ENCODE measurements at regions not wholly inside any gene's neighbourhood (a gene's known extent, or its start where the extent isn't known, plus 50 kb on each side); places are given as distances from the start of the nearest gene placed in this dataset.
A peak's percentile ranks its signal among the peaks of the same experiment; 100 is the strongest.

GRCh38 chr1:58928514-58928913 lies 144.7 kb upstream of the JUN start:
- Histone ChIP-seq H3K4me1 (ENCODE audit: insufficient read depth, low read length) (peaks cover 18% of the 10 kb centered on the region), H3K4me3 (ENCODE audit: insufficient read depth, low read length) (no peak overlapping the region), H3K36me3 (ENCODE audit: insufficient read depth, low read length) (no peaks in the 10 kb centered on the region), H3K27me3 (ENCODE audit: insufficient read depth, low read length) (no peaks in the 10 kb centered on the region), H3K79me2 (ENCODE audit: insufficient read depth, low read length) (no peaks in the 10 kb centered on the region), H3K27ac (ENCODE audit: low read depth, low read length) (no peak overlapping the region), H2AFZ (ENCODE audit: low read length) (no peak overlapping the region), H4K20me1 (ENCODE audit: insufficient read depth, low read length) (no peaks in the 10 kb centered on the region), H3K4me2 (ENCODE audit: insufficient read depth, low read length) (no peak overlapping the region), H3K9me3 (ENCODE audit: low read depth, low read length) (no peaks in the 10 kb centered on the region)
- TF ChIP-seq CTCF (IDR thresholded peaks at IDR 0.05; ENCODE audit: extremely low read depth, low read depth, low read length): no peak
- DNase-seq (ENCODE audit: insufficient read length, low spot score, missing footprints): no peak

DNA sequence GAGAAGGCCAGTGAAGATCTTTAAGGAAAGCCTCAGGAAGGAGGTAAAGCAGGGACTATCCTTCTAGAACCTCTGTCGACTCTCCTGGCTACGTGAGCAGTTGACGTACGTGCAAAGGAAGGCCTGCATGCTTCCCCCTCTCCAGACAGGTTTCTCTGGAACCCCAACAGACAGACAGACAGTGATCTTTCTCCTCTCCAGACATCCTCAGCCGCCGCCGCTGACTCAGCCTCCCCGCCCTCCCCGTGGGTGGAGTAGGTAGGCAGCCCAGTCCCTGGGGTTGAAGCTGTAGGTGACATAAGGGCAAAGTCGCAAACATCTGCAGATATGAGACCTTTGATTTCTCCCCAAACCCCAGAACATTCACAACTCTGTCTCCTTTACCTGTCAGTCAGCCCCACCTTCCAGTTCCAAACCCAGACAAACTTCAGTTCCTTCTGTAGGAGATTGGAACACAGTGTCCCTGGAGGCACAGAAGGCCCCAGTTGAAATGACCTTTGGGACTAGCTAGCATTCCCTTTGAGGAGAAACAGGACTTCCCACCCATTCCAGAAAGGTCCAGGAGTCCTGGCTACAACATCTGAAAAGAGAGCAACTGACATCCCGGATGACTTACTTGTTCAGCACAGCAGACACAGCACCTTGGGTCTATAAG lies 146.0 kb upstream of the JUN start:
- Histone ChIP-seq H3K4me3 (ENCODE audit: insufficient read depth, low read length) (no peak overlapping the region), H3K4me1 (ENCODE audit: insufficient read depth, low read length) (peaks cover 20% of the 10 kb centered on the region), H3K27ac (ENCODE audit: low read depth, low read length) (no peak overlapping the region), H3K79me2 (ENCODE audit: insufficient read depth, low read length) (no peaks in the 10 kb centered on the region), H3K36me3 (ENCODE audit: insufficient read depth, low read length) (no peaks in the 10 kb centered on the region), H2AFZ (ENCODE audit: low read length) (no peak overlapping the region), H3K9me3 (ENCODE audit: low read depth, low read length) (no peaks in the 10 kb centered on the region), H4K20me1 (ENCODE audit: insufficient read depth, low read length) (no peaks in the 10 kb centered on the region), H3K27me3 (ENCODE audit: insufficient read depth, low read length) (no peaks in the 10 kb centered on the region), H3K4me2 (ENCODE audit: insufficient read depth, low read length) (no peak overlapping the region)
- no peak for TF ChIP-seq CTCF (IDR thresholded peaks at IDR 0.05; ENCODE audit: extremely low read depth, low read depth, low read length)
- peak; percentile 50 for DNase-seq (ENCODE audit: insufficient read length, low spot score, missing footprints)

DNA sequence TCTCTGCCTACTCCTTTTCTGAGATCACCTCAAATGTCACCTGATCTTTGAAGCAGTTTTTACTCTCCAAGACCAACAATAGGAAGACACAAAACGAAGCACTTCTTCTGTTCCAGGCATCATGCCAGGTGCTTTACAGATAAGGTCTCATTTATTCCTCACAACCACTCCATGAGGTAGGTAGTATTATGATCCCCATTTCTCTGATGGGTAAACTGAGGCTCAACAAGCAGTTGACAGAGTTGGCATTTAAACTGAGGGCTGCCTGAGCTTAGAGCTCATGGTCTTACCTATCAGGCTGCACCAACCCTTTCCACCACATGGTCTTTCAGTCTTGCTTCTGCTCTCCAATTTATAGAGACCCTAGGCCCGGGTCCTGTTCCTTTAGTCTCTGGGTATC lies 147.2 kb upstream of the JUN start:
- Histone ChIP-seq H3K4me2 (ENCODE audit: insufficient read depth, low read length) (no peak overlapping the region), H3K27ac (ENCODE audit: low read depth, low read length) (no peak overlapping the region), H3K4me3 (ENCODE audit: insufficient read depth, low read length) (no peak overlapping the region), H3K4me1 (ENCODE audit: insufficient read depth, low read length) (peaks cover 20% of the 10 kb centered on the region), H2AFZ (ENCODE audit: low read length) (no peak overlapping the region), H3K27me3 (ENCODE audit: insufficient read depth, low read length) (no peaks in the 10 kb centered on the region), H3K79me2 (ENCODE audit: insufficient read depth, low read length) (no peaks in the 10 kb centered on the region), H3K9me3 (ENCODE audit: low read depth, low read length) (no peaks in the 10 kb centered on the region), H4K20me1 (ENCODE audit: insufficient read depth, low read length) (no peaks in the 10 kb centered on the region), H3K36me3 (ENCODE audit: insufficient read depth, low read length) (no peaks in the 10 kb centered on the region)
- no peak for TF ChIP-seq CTCF (IDR thresholded peaks at IDR 0.05; ENCODE audit: extremely low read depth, low read depth, low read length)
- DNase-seq (ENCODE audit: insufficient read length, low spot score, missing footprints): no peak

DNA sequence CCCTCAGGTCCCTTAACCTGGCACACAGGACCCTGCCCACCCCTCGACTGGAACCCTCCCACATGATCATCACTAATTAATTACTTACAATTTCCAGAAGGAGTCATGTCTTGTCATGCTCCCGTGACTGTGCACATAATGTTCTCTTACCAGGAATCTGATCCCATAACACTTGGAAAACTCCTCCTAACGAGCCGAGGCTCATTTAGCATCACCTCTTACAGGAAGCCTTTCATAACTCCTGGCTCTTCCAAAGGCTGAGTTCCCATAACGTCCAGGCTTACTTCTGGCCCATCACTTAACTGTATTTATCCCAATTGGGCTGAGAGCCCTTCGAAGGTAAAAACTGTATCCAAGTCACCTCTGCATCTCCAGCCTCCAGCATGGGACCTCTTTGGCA lies 147.9 kb upstream of the JUN start:
- no peaks in the 10 kb centered on the region for H3K79me2 ChIP-seq (ENCODE audit: insufficient read depth, low read length)
- H4K20me1 ChIP-seq (ENCODE audit: insufficient read depth, low read length): no peaks in the 10 kb centered on the region
- no peak overlapping the region for H3K4me2 ChIP-seq (ENCODE audit: insufficient read depth, low read length)
- no peak for DNase-seq (ENCODE audit: insufficient read length, low spot score, missing footprints)
- no peak overlapping the region for H3K4me3 ChIP-seq (ENCODE audit: insufficient read depth, low read length)
- TF ChIP-seq CTCF (IDR thresholded peaks at IDR 0.05; ENCODE audit: extremely low read depth, low read depth, low read length): no peak
- H3K27ac ChIP-seq (ENCODE audit: low read depth, low read length): peak overlapping the region; percentile 50
- H3K9me3 ChIP-seq (ENCODE audit: low read depth, low read length): no peaks in the 10 kb centered on the region
- no peak overlapping the region for H2AFZ ChIP-seq (ENCODE audit: low read length)
- peaks cover 20% of the 10 kb centered on the region for H3K4me1 ChIP-seq (ENCODE audit: insufficient read depth, low read length)
- no peaks in the 10 kb centered on the region for H3K36me3 ChIP-seq (ENCODE audit: insufficient read depth, low read length)
- H3K27me3 ChIP-seq (ENCODE audit: insufficient read depth, low read length): no peaks in the 10 kb centered on the region

All from osteoblast (primary cell).